Left kidney (tissue), 1 donor: ENCODE measurements at regions not wholly inside any gene's neighbourhood (a gene's known extent, or its start where the extent isn't known, plus 50 kb on each side); places are given as distances from the start of the nearest gene placed in this dataset.
"Not testable (repeated sequence)": the region's sequence is repeated elsewhere in the genome, so short reads cannot be mapped to it uniquely, and the experiment has no call there.

Source experiments
- DNase-seq: peaks from one replicate; pipeline ENCODE4 v3.0.0-alpha.2; 2013

- not testable (repeated sequence) for DNase-seq
Observed at GRCh38 chr21:14008436-14008835, 202.3 kb downstream of the LIPI start.

- DNase-seq = not testable (repeated sequence)
Observed at GRCh38 chr21:14008006-14008405, 202.7 kb downstream of the LIPI start.

GRCh38 chr21:14006144-14006543, 204.6 kb downstream of the LIPI start:
- not testable (repeated sequence) for DNase-seq

- DNase-seq = not testable (repeated sequence)
Observed at GRCh38 chr21:13986996-13987958, 223.5 kb downstream of the LIPI start.

GRCh38 chr21:13985865-13986863, 224.6 kb downstream of the LIPI start:
- DNase-seq = not testable (repeated sequence)

GRCh38 chr21:13985137-13985864, 225.5 kb downstream of the LIPI start:
- DNase-seq = not testable (repeated sequence)

GRCh38 chr21:13984728-13985127, 226.0 kb downstream of the LIPI start:
- DNase-seq = not testable (repeated sequence)

- not testable (repeated sequence) for DNase-seq
Observed at GRCh38 chr21:13981176-13982087, 229.3 kb downstream of the LIPI start.

- DNase-seq = not testable (repeated sequence)
Observed at GRCh38 chr21:13980115-13980662, 230.6 kb downstream of the LIPI start.

- DNase-seq = not testable (repeated sequence)
Observed at GRCh38 chr21:13979608-13980007, 231.1 kb downstream of the LIPI start.

- not testable (repeated sequence) for DNase-seq
Observed at GRCh38 chr21:13974582-13974981, 236.2 kb downstream of the LIPI start.

- not testable (repeated sequence) for DNase-seq
Observed at GRCh38 chr21:13969853-13970252, 240.9 kb downstream of the LIPI start.

- not testable (repeated sequence) for DNase-seq
Observed at GRCh38 chr21:13969002-13969401, 241.8 kb downstream of the LIPI start.

- DNase-seq = not testable (repeated sequence)
Observed at GRCh38 chr21:13963259-13963658, 247.5 kb downstream of the LIPI start.

GRCh38 chr21:13937236-13937635, 273.5 kb downstream of the LIPI start:
- DNase-seq = no peak

GRCh38 chr21:13936033-13936937, 274.5 kb downstream of the LIPI start:
- DNase-seq = not testable (repeated sequence)

- not testable (repeated sequence) for DNase-seq
Observed at GRCh38 chr21:13935396-13936032, 275.2 kb downstream of the LIPI start.

- DNase-seq = not testable (repeated sequence)
Observed at GRCh38 chr21:13934887-13935342, 275.8 kb downstream of the LIPI start.
